H1 (cell line): ENCODE measurements at regions not wholly inside any gene's neighbourhood (a gene's known extent, or its start where the extent isn't known, plus 50 kb on each side); places are given as distances from the start of the nearest gene placed in this dataset.
"Not testable (repeated sequence)": the region's sequence is repeated elsewhere in the genome, so short reads cannot be mapped to it uniquely, and the experiment has no call there.

Source experiments
- BRCA1 ChIP-seq: IDR thresholded peaks from 2 replicates; pipeline ENCODE4 v1.6.1; 2012; ENCODE audit warnings: low read depth, low read length, improper control_type of control experiment
- CREB1 ChIP-seq: IDR thresholded peaks from 2 replicates; pipeline ENCODE4 v1.6.1; 2012; ENCODE audit warnings: inconsistent platforms
- CTCF ChIP-seq, 3 experiments: IDR thresholded peaks; 1 replicate in 2 of 3; 2 replicates in 1 of 3; pipeline versions ENCODE4 v1.5.1 to v1.6.1; 2011; ENCODE audit warnings: low read length in 3 of 3, mild to moderate bottlenecking in 3 of 3, inconsistent platforms in 2 of 3, low read depth in 1 of 3, moderate library complexity in 1 of 3; ENCODE audit not compliant: insufficient read depth in 1 of 3; ENCODE audit errors: control extremely low read depth in 1 of 3
- EGR1 ChIP-seq: IDR thresholded peaks from 2 replicates; pipeline ENCODE4 v1.6.1; 2011; ENCODE audit warnings: low read depth, low read length, borderline replicate concordance
- EP300 ChIP-seq, 2 experiments: IDR thresholded peaks; 1 replicate in 1 of 2; 2 replicates in 1 of 2; pipeline ENCODE4 v1.6.1; 2011 to 2012; ENCODE audit warnings: low read depth in 2 of 2, low read length in 2 of 2, mild to moderate bottlenecking in 2 of 2, borderline replicate concordance in 1 of 2, inconsistent platforms in 1 of 2, moderate library complexity in 1 of 2
- GABPA ChIP-seq: IDR thresholded peaks from 2 replicates; pipeline ENCODE4 v1.6.1; 2011; ENCODE audit warnings: mild to moderate bottlenecking, low read length, moderate library complexity, borderline replicate concordance; ENCODE audit not compliant: insufficient read depth
- GTF2F1 ChIP-seq: IDR thresholded peaks from 2 replicates; pipeline ENCODE4 v1.6.1; 2012; ENCODE audit warnings: low read depth, low read length, improper control_type of control experiment, borderline replicate concordance
- HDAC6 ChIP-seq: IDR thresholded peaks from one replicate; pipeline ENCODE4 v1.7.1; 2012; ENCODE audit warnings: low read depth, mild to moderate bottlenecking, inconsistent platforms, low read length, moderate library complexity
- POLR2AphosphoS5 ChIP-seq: IDR thresholded peaks from 2 replicates; pipeline ENCODE4 v1.6.1; 2011; ENCODE audit warnings: low read depth, low read length

GRCh38 chr21:5139528-5139927 is 5381.9 kb upstream of the TPTE start:
- TF ChIP-seq GABPA; CTCF (IDR thresholded peaks at IDR 0.05; ENCODE audit: control extremely low read depth in 1 of 3, insufficient read depth in 1 of 3, low read depth in 1 of 3, low read length in 3 of 3); GTF2F1; BRCA1; POLR2AphosphoS5; EP300 (IDR thresholded peaks at IDR 0.05; ENCODE audit: borderline replicate concordance in 1 of 2, low read depth in 2 of 2, low read length in 2 of 2); CREB1; EGR1; HDAC6: not testable (repeated sequence)
